ENCODE measurements at regions not wholly inside any gene's neighbourhood (a gene's known extent, or its start where the extent isn't known, plus 50 kb on each side); places are given as distances from the start of the nearest gene placed in this dataset.

DNA sequence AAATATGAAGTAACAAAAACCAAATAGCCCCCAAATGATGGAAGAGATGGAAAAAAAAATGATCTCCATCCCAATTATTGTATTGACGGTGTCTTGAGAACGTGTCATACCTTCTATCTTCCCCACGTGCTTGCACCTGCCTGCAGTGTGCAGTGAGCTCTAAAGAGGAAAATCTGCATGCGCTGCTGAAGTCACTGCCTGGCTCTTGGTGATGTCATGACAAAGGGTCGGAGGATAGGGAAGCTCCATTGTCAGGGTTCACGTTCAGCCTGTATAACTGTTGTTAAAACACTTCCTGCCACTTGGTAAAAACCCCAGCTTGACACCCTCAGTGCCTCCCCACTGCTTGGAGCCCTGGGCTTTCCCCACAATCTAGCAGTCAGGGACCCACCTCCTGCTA is 549.2 kb upstream of the MKI67 start:
- Histone ChIP-seq H3K36me3 (no peaks in the 10 kb centered on the region), H3K27ac (no peak overlapping the region), H3K27me3 (no peaks in the 10 kb centered on the region), H3K9me3 (no peaks in the 10 kb centered on the region), H3K4me3 (no peak overlapping the region), H3K4me1 (no peaks in the 10 kb centered on the region)
- WGBS, 2 donors: 64% methylated on average over 6 of the region's 6 CpGs
- TF ChIP-seq, protein P1, sequence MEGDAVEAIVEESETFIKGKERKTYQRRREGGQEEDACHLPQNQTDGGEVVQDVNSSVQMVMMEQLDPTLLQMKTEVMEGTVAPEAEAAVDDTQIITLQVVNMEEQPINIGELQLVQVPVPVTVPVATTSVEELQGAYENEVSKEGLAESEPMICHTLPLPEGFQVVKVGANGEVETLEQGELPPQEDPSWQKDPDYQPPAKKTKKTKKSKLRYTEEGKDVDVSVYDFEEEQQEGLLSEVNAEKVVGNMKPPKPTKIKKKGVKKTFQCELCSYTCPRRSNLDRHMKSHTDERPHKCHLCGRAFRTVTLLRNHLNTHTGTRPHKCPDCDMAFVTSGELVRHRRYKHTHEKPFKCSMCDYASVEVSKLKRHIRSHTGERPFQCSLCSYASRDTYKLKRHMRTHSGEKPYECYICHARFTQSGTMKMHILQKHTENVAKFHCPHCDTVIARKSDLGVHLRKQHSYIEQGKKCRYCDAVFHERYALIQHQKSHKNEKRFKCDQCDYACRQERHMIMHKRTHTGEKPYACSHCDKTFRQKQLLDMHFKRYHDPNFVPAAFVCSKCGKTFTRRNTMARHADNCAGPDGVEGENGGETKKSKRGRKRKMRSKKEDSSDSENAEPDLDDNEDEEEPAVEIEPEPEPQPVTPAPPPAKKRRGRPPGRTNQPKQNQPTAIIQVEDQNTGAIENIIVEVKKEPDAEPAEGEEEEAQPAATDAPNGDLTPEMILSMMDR (IDR thresholded peaks at IDR 0.05): no peak
- no peak for TF ChIP-seq POLR2A (IDR thresholded peaks at IDR 0.05)
- no peak for DNase-seq
- intact Hi-C loops (cut with DNase I): no loop called here

DNA sequence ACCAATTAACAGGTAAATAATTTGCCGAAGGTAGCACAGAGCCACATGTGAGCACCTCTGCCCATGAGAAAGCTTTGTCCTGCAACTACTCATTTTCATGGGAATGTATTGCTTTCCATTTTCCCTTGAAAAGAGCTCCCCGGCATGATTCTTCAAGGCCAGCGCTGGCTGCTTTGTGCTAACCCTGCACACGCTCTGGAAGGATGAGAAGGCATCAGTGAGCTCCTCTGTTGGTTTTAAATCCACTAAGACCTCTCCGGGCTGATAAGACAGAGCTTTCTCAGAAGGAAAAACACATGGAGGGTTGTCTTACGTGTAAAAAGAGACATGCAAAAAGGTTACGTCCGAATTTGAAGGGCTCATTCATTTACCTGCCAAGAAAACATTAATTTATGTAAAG is 553.9 kb upstream of the MKI67 start:
- 54 to 74% methylated on average over 8 of the region's 8 CpGs for WGBS, 2 donors
- peaks cover 0 to 3% (median 0%) of the 10 kb centered on the region in 3 donors for H3K4me1 ChIP-seq
- TF ChIP-seq, protein P1 (IDR thresholded peaks at IDR 0.05): no peak
- no peak for TF ChIP-seq POLR2A (IDR thresholded peaks at IDR 0.05)
- H3K27ac ChIP-seq: no peak overlapping the region
- no peak for DNase-seq
- no peak overlapping the region for H3K4me3 ChIP-seq
- H3K9me3 ChIP-seq: no peaks in the 10 kb centered on the region
- no peaks in the 10 kb centered on the region for H3K27me3 ChIP-seq
- H3K36me3 ChIP-seq: no peaks in the 10 kb centered on the region
- intact Hi-C loops (cut with DNase I): no loop called here

DNA sequence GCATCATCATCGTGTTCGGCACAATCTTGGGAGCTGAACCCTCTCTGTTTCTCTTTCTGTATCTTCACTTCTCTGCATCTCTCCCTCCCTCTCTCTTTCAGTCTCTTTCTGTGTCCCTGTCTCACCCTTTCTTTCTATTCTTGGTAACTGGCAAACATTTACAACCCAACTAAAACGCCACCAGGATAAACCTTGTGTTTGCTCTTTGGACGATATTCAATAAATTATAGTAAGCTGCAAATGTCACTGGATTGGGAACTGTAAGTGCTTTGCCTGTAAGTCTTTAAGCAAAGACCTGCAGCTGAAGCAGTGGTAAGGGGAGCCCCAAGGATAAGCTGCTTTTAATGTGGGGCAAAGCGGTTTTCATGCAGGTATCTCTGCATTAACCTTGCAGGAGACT is 558.0 kb upstream of the MKI67 start:
- Histone ChIP-seq H3K36me3 (no peaks in the 10 kb centered on the region), H3K4me1 (peaks cover 0 to 8% (median 0%) of the 10 kb centered on the region in 3 donors), H3K27ac (no peak overlapping the region), H3K4me3 (no peak overlapping the region), H3K27me3 (no peaks in the 10 kb centered on the region), H3K9me3 (no peaks in the 10 kb centered on the region)
- DNase-seq: no peak
- no peak for TF ChIP-seq POLR2A (IDR thresholded peaks at IDR 0.05)
- TF ChIP-seq, protein P1 (IDR thresholded peaks at IDR 0.05): no peak
- intact Hi-C loops (cut with DNase I): no loop called here
- 34 to 58% methylated on average over 4 to 5 of the region's 5 CpGs for WGBS, 2 donors

DNA sequence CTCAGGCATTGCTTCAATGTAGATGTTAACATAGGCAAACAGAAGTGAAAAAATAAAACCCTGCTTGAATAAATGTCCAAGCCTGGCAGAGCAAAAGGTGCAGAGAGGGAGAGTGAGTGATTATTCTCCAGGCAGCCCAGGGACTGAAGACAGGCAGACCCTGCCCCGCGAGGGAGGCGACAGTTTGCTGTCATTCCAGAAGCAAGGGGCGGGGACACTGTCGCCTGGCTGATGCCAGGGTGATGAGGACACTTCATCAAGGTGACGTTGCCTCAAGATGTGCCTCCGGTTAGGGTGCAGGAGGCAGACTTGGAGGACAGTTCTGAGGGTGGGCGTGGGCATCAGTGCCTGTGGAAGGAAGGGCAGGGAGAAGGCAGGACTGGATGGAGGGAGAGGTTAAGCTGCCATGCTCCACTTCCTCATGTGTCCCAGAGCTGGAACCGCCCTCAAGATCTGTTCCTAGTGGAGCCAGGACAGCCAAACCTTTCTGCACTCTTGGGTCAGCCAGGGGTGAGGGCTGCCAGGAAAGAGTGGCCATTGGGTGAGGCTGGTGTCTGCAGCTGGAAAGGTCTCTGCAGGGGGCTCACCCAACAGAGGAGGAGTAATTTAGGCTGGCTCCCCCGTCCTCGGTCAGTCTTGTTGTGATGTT is 560.5 kb upstream of the MKI67 start:
- intact Hi-C loops (cut with DNase I): no loop called here
- Histone ChIP-seq H3K27ac (no peak overlapping the region), H3K9me3 (no peaks in the 10 kb centered on the region), H3K27me3 (no peaks in the 10 kb centered on the region), H3K4me3 (no peak overlapping the region), H3K36me3 (no peaks in the 10 kb centered on the region), H3K4me1 (peaks cover 0 to 8% (median 0%) of the 10 kb centered on the region in 3 donors)
- WGBS, 2 donors: 68 to 69% methylated on average over 8 to 10 of the region's 11 CpGs
- no peak for TF ChIP-seq POLR2A (IDR thresholded peaks at IDR 0.05)
- TF ChIP-seq, protein P1 (IDR thresholded peaks at IDR 0.05): no peak
- no peak for DNase-seq

DNA sequence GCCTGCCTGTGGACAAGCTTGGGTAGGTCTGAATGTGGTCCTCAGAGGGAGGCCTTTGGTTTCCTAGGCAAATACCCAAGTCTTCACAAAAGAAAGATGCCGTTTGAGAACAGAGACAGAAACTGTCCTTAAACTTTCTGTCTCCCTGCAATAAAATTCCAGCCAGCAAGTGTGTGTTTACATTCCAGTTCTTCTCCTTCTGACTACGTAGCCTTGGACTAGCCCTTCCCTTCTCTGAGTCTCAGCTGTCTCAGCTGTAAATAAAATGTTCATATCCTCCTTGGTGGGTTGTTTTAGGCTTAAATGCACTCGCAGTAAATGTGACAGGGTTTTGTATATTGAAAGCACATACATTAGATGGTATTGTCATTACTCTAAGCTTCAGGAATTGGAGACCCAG is 561.2 kb upstream of the MKI67 start:
- intact Hi-C loops (cut with DNase I): no loop called here
- H3K27ac ChIP-seq: no peak overlapping the region
- no peak for DNase-seq

More for the DNA sequence above, 561.2 kb upstream of the MKI67 start:
- TF ChIP-seq POLR2A (IDR thresholded peaks at IDR 0.05): no peak
- TF ChIP-seq, protein P1 (IDR thresholded peaks at IDR 0.05): no peak
- H3K27me3 ChIP-seq: no peaks in the 10 kb centered on the region
- 24 to 57% methylated on average over 3 of the region's 3 CpGs for WGBS, 2 donors
- H3K9me3 ChIP-seq: no peaks in the 10 kb centered on the region
- H3K36me3 ChIP-seq: no peaks in the 10 kb centered on the region
- no peak overlapping the region for H3K4me3 ChIP-seq
- H3K4me1 ChIP-seq: peaks cover 0 to 8% (median 0%) of the 10 kb centered on the region in 3 donors
